HG03439 (cell line): ENCODE measurements at regions not wholly inside any gene's neighbourhood (a gene's known extent, or its start where the extent isn't known, plus 50 kb on each side); places are given as distances from the start of the nearest gene placed in this dataset.
"Not testable (repeated sequence)": the region's sequence is repeated elsewhere in the genome, so short reads cannot be mapped to it uniquely, and the experiment has no call there.

Source experiments
- ATAC-seq: cut with Tn5 transposase; IDR thresholded peaks from one replicate; pipeline ENCODE4 v1.9.1; 2021; ENCODE audit warnings: mild to moderate bottlenecking, moderate library complexity; ENCODE audit not compliant: unreplicated experiment

DNA sequence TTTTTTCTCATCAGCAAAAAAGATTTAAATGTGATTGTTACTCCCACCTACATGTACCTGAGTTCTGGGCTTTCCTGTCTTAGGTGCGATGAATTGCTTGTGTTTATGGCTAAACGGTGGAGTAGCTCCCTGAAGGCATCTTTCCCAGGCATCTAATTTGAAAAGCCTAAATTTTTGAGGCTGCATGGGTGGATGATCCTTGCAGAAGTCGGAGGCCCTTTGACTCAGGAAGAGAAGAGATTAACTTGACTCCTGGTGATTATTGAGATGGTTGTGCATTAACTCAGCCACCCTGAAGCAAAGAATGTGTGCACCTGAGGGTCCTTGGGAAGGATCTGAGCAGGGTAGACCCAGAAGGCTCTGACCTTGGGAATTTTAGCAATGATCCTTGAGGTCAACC is 155.6 kb upstream of the SEMA3C start:
- no peak for ATAC-seq

DNA sequence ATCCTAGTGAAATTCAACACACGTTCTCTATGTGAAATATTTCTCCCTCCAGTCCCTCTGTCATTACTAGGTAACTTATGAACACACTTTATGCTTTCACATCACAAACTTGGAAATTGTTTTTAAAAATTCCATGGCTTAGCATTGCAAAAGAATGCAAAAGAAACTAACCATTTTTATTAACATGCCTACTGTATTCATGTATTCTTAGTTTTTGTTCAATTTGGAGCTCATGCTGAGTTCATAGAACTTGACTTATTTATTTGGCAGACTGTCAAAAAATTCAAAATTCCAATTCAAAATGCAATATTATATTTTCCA is 155.0 kb upstream of the SEMA3C start:
- ATAC-seq: no peak

DNA sequence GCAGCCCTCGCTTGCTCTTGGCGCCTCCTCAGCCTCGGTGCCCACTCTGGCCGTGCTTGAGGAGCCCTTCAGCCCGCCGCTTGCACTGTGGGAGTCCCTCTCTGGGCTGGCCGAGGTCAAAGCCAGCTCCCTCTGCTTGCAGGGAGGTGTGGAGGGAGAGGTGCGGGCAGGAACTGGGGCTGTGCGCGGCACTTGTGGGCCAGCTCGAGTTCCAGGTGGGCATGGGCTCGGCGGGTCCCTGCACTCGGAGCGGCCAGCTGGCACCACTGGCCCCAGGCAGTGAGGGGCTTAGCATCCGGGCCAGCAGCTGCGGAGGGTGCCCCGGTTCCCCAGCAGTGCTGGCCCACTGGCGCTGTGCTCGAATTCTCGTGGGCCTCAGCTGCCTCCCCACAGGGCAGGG is 152.1 kb upstream of the SEMA3C start:
- ATAC-seq: no peak

DNA sequence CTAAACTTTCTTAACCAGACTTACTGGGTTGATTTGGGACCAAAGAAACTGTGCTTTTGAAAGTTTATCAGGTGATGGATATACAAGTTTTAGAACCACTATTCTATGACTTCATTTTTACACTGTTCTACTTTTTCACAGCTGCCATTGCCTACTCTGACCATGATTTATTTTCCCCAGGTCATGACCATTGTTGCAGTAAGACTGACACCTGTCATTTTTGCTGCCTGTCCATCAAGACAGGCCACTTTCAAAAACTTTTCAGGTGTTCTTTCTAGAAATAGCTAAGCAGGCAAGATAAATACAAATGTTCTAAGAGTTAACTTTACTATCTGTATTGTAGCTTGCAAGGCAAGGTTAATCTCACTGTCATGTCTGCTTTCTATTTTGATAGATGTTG is 147.9 kb upstream of the SEMA3C start:
- ATAC-seq: no peak

DNA sequence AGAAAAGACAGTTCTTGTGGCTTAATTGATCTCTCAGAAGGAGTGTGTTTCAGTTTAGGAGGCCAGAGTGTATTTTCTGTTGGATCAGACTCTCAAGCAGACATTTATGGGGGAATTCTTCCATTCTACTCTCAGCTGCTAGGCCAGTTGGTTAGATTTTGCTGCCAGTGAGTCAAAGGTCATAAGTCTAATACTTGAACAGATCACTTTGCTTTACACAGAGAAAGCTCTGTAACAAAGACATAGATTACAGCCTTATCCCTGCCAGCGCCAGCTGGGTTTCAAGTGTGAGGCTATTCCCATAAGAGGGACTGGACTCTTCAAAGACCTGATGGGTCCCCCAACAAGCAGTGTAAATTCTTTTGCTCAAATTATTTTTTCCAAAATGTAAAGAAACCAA is 145.6 kb upstream of the SEMA3C start:
- ATAC-seq: no peak

DNA sequence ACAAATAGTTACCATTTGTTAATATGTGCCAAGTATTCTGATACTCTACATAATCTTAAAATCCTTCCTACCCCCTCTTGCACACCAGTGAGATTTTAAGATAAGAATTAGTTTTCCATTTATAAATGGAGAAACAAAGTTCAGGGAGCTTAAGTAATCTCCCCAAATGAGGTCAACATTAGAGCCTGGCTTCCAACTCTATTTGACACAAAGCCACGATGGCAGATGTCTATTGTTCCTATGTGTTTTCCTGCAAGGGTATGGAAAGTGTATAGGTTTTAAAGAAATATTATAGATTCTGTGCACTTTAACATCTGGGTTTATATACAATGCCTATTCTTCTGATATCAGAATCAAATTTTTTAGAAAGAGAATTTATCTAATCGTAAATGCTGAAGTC is 143.9 kb upstream of the SEMA3C start:
- no peak for ATAC-seq

DNA sequence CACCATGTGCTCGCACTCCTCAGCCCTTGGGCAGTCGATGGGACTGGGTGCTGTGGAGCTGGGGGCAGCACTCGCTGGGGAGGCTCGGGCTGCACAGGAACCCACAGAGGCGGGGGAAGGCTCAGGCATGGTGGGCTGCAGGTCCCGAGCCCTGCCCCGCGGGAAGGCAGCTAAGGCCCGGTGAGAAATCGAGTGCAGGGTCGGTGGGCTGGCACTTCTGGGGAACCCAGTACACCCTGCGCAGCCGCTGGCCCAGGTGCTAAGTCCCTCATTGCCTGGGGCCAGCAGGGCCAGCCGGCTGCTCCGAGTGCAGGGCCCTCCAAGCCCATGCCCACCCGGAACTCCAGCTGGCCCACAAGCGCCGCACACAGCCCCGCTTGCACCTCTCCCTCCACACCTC is 138.6 kb upstream of the SEMA3C start:
- not testable (repeated sequence) for ATAC-seq

DNA sequence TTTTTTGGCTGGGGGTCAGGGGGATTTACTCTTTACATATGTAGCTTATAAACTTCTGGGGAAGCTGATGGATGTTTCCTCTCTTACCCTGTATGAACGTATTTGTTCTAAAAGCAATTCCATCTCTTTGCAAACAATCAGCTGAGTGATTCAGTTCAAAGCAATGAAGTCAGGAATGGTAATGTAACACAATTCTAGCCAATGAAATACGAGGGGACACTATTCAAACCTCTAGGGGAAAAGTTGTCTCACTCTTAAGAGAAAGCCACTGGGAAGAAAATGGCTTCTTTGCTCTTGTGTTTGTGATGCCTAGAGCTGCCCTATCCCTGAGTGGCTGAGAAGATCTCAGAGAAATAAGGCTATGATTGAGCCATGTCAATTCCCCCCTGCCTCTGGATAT is 134.8 kb upstream of the SEMA3C start:
- no peak for ATAC-seq

DNA sequence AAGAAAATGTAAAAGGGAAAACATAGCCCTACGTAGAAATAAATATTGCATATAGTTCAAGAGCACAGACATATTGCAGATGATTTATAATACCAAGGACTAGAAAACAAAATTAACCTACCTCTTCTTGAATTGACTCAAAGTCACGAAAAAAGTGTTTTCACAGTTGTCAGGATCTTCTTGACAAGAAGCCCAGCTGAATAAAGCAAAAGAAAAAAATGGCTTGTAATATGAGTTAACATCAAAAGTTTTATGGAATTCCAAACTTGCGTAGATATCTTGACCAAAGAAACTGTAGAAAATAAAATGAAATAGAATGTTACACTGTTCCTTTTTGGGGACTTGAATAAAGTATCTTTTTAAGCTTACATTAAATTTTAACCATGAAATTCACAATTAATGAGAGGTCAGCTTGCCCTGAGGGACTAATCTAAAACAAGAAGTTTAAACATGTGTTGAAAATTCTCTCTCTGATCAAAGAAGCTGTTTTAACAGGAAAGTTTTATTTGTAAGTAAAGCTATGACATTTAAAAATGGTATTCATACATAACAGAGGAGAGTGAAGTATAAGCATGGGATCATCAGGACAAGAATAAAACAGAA is 133.1 kb upstream of the SEMA3C start:
- no peak for ATAC-seq

DNA sequence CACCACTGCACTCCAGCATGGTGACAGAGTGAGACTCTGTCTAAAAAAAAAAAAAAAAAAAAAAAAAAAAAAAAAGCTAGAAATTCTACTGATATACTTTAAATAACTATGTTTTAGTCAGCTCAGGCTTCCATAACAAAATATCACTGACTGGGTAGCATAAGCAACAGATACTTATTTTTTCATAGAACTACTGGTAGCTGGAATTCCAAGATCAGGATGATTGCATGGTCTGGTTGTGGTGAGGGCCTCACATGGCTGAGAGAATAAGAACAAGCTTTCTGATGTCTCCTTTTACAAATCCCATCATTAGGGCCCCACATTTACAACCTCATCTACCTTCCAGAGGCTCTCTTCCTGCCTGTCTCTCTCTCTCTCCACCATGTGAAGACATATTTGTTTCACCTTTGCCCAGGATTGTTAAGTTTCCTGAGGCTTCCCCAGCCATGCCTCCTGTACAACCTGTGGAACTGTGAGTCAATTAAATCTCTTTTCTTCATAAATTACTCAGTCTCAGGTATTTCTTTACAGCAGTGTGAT is 126.7 kb upstream of the SEMA3C start:
- no peak for ATAC-seq

DNA sequence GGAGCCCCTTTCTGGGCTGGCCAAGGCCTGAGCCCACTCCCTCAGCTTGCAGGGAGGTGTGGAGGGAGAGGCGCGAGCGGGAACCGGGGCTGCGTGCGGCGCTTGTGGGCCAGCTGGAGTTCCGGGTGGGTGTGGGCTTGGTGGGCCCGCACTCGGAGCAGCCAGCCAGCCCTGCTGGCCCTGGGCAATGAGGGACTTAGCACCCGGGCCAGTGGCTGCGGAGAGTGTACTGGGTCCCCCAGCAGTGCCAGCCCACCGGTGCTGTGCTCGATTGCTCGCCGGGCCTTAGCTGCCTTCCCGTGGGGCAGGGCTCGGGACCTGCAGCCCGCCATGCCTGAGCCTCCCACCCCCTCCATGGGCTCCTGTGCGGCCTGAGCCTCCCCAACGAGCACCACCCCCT is 123.8 kb upstream of the SEMA3C start:
- not testable (repeated sequence) for ATAC-seq

DNA sequence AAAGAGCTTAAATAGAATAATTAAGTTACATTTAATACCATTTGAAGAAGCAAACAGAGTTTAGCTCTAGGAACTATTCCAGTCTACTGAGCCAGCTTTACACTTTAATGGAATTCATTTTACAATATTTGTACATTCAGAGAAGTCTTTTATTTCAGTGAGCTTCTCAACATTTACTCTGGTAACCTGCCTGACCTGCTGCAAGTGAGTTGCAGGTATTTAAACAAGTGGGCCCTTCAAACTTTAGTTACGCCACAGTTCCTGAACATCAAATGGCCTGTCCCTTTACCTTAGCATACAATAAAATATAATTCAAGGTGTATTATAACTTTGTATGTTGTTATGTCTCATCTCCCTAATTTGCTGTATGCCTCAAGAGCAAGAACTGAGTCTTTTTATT is 121.6 kb upstream of the SEMA3C start:
- no peak for ATAC-seq

DNA sequence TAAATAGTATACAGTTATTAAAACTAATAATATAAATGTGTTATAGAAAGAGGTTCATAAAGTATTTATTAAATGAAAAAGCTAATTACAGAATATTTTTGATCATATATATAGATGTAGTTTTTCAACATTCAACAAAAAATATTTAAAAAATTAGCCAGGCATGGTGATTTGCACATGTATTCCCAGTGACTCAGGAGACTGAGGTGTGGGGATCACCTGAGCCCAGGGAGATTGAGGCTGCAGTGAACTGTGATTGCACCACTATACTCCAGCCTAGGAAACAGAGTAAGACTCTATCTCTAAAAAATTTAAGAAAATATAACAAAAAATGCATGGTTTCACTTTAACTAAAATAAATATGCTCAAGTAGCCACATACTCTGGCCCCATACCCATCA is 118.0 kb upstream of the SEMA3C start:
- ATAC-seq: no peak

DNA sequence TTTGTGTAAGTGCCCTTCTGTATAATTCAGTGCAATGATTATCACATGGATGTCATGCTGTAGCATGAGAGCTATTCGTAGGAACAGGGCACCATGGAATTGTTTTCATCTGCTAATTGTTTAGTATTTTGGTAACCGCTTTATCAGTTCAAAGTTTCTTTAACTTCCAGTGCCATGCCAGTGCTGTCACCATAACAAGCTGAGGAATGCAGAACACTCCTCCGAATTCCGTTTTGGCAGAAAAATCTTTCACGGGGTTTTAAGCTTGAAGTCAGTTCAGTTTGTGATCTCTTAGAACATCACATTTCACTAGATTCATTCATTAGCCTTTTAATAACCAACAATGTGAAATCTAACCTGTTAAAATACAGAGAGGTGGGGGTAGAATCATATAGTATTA is 117.2 kb upstream of the SEMA3C start:
- ATAC-seq: no peak

DNA sequence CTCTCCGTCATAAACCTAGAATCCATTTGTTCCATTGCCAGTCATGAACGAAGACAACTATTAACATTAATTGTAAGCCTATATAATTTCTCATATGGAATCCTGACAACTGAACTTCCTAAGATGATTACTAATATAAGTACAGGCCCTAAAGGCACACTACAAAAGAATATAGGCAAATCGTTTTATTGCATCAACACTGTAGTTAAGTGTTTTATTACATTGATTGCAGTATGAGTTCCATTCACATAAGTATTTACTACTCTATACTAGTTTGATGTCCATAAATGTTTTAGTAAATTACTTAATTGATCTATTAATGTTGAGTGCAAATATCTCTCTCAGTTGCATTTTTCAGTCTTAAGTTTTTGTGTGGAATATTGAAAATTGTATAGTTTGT is 113.1 kb upstream of the SEMA3C start:
- no peak for ATAC-seq

DNA sequence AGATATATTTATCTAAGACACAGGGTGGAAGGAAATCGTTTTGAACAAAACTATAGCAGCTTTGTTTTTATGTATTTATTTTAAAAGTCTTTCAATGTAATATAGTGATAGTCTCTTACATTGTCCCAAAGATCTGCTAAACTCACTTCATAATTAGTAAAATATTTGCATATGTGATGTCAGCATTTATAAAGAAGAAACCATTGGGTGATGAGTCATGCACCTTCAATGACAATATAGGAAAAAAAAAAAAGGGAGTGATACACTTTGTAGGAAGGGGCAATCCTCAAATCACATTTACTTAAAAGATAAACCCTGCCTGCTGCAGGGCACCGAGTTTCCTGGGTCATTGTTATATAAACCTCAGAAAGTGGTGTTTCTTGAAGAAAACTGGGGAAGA is 112.4 kb upstream of the SEMA3C start:
- no peak for ATAC-seq

DNA sequence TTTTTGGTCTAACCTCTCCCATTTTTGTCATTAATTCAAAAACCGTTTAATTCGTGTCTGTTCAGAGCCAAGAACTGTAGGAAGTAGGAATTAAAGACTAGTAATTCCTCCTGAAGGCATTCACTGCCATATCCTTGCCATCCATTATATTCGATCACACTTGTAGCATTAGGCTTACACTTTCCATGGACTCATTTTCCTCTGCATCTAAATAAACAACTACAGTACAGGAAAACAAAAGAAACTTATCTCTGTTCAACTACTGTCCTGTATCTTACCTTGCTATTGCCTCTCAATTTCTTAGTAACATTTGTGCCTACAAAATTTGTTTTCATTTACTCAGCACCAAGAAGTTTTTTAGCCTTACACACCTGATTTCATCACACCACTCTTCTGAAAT is 111.6 kb upstream of the SEMA3C start:
- no peak for ATAC-seq

DNA sequence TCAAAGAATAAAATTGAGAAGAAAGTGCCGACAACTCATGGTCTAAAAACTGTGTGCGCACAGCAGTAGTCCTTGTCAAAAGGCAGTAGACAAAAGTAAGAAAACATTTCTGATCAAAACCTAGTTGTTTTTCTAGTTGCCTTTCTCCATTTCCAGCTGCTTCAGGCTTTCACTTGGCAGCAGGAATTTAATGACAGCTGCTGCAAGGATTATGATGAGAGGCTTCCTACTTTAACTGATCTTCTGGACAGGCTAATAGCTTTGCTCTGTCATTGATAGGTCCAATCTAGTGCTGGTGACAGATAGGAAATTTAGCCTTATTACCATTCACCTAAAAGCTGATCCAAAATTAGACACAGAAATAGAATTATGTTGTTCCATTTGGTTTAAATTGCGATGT is 110.7 kb upstream of the SEMA3C start:
- no peak for ATAC-seq

DNA sequence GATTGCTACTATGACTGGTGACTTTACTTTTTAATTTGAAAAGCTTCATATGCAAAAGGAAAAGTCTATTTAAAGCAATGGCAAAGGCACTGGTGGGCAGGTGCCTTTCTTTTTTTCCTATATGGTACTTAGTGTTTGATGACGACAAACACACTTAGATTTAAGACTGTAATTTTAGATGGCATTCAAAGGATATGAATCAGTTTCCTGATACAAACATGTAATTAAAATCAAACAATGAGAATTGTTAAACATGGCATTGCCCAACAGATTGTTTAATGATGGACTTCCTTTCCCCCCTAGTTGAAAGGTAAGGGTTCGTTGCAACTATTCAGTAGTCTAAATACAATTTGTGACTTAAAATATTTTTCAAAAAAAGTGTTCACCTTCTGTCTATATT is 106.5 kb upstream of the SEMA3C start:
- ATAC-seq: no peak

DNA sequence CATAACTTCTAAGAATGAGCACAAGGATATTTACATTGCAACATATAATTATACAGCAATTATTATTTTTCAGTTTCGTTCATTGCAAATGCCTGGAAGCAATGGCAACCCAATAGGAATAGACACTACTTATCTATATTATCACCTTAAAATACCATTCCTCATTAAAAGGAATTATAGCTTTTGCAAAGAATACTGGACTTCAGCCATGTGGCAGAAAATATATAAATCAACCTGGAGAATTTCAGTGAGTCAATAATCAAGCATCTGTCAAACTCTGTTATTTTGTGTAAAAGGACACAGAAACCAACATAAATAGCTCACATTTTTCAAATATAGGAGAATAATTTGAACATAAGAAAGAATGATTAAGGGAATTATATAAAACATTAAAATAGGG is 96.1 kb upstream of the SEMA3C start:
- no peak for ATAC-seq

DNA sequence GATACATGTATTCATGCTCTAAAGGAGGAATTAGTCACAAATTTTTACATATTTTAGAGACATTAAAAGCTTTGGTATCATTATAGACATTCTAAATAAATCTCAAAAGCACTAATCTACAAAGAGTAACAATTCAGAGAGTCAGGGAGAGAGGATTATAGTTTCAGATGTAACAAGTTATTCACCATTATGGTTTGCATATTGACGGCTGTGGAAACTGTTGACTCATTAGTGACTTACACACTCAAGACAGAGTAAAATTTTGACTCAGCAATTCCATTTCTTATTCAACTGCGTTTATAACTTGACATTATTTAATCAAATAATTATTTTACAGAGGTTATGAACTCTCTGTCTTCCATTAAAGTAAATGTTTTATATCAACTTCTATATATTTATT is 95.4 kb upstream of the SEMA3C start:
- ATAC-seq: no peak

DNA sequence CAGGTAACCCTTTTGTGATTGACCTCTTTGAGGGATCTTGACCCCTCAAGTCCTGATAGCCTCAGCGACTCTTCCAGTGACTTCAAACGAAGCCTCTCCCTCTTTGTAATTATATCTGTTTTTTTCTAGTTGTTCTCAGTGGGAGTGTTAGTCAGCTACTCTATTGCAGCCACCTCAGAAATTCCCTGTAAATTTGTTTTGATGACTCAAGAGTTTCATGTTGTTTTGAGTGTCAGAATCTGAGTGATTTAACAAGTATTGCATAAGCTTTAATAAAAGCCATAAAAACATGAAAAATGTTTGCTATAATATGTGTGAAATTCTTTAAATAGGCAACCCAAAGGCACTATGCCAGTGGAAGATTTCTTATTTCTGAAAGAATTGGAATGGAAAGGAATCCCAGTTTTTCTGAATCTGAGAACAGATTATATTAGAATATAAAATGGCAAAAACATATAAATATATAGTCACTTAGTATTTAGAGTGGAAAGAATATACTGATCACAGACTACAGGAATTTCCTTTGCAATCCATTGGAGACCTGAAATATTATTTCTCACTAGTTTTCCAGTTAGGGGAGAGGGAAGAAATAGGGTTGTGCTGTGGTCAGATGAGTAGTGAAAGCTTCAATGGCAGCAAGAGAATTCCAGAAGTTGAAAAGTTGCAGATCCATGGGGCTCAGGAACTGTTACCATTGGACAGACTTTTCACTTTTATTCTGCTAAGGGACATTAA is 94.4 kb upstream of the SEMA3C start:
- no peak for ATAC-seq

DNA sequence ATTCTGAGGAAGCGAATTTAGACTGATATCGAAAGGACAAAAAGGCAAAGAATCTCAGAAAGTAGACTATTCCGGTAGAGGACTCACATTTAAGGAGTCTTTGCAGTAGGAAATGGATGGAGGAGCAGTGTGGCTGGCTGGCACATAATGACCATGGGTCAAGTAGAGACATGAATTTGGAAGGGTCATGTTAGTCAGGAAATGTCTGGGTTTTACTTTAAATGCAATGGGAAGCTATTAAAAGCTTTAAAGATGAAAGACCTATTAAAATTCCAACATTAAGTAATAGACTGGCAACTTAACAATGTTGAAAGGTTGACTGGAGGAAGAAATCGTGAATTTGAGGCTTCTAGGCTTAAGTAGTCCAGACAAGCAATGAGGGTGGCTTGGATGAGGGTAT is 90.0 kb upstream of the SEMA3C start:
- ATAC-seq: no peak
